ENCODE measurements at regions not wholly inside any gene's neighbourhood (a gene's known extent, or its start where the extent isn't known, plus 50 kb on each side); places are given as distances from the start of the nearest gene placed in this dataset.

GRCh38 chr21:43325036-43325435 lies 101.9 kb downstream of the SIK1 start:
- DNase-seq = no peak
- Histone ChIP-seq H3K9me3 (ENCODE audit: low read depth) (no peaks in the 10 kb centered on the region), H3K79me2 (ENCODE audit: insufficient read depth) (no peaks in the 10 kb centered on the region), H3K9me2 (ENCODE audit: insufficient read depth) (no peaks in the 10 kb centered on the region), H3K9ac (no peak overlapping the region), H3K4me3 (no peak overlapping the region), H3K36me3 (ENCODE audit: low read depth) (no peaks in the 10 kb centered on the region), H3K4me1 (ENCODE audit: insufficient read depth) (no peaks in the 10 kb centered on the region; the same call in 1 of the 2 replicates), H4K20me1 (ENCODE audit: insufficient read depth) (no peaks in the 10 kb centered on the region), H3K27me3 (replicated peaks; ENCODE audit: insufficient read depth) (no peaks in the 10 kb centered on the region), H2AFZ (no peak overlapping the region), H3K27ac (no peak overlapping the region), H3K4me2 (ENCODE audit: unreplicated experiment) (no peak overlapping the region), H3F3A (ENCODE audit: insufficient read depth) (no peaks in the 10 kb centered on the region)
- TF ChIP-seq EZH2phosphoT487 (IDR thresholded peaks at IDR 0.05; ENCODE audit: insufficient read depth, low read depth) = no peak
- no peak for TF ChIP-seq EZH2 (IDR thresholded peaks at IDR 0.05; ENCODE audit: insufficient read depth, poor library complexity, severe bottlenecking)
- WGBS, 2 experiments (ENCODE audit: low coverage in 1 of 2, low lambda C conversion rate in 2 of 2, missing lambda C conversion rate in 2 of 2) = 89 to 92% methylated on average over 5 of the region's 5 CpGs
- in situ Hi-C loops (cut with MboI) = no loop called here

GRCh38 chr21:43324596-43324995 lies 102.3 kb downstream of the SIK1 start:
- Histone ChIP-seq H3K36me3 (ENCODE audit: low read depth) (no peaks in the 10 kb centered on the region), H3K9ac (no peak overlapping the region), H3F3A (ENCODE audit: insufficient read depth) (no peaks in the 10 kb centered on the region), H3K4me2 (ENCODE audit: unreplicated experiment) (no peak overlapping the region), H3K4me1 (ENCODE audit: insufficient read depth) (no peaks in the 10 kb centered on the region; the same call in none of the 2 replicates), H3K27me3 (replicated peaks; ENCODE audit: insufficient read depth) (no peaks in the 10 kb centered on the region), H3K4me3 (no peak overlapping the region), H3K9me2 (ENCODE audit: insufficient read depth) (no peaks in the 10 kb centered on the region), H3K27ac (no peak overlapping the region), H2AFZ (no peak overlapping the region), H3K9me3 (ENCODE audit: low read depth) (no peaks in the 10 kb centered on the region), H3K79me2 (ENCODE audit: insufficient read depth) (no peaks in the 10 kb centered on the region), H4K20me1 (ENCODE audit: insufficient read depth) (no peaks in the 10 kb centered on the region)
- no peak for DNase-seq
- no peak for TF ChIP-seq EZH2phosphoT487 (IDR thresholded peaks at IDR 0.05; ENCODE audit: insufficient read depth, low read depth)
- TF ChIP-seq EZH2 (IDR thresholded peaks at IDR 0.05; ENCODE audit: insufficient read depth, poor library complexity, severe bottlenecking) = no peak
- 87 to 89% methylated on average over 7 to 11 of the region's 14 CpGs for WGBS, 2 experiments (ENCODE audit: low coverage in 1 of 2, low lambda C conversion rate in 2 of 2, missing lambda C conversion rate in 2 of 2)
- in situ Hi-C loops (cut with MboI) = no loop called here

- Histone ChIP-seq H3K9me3 (ENCODE audit: low read depth) (no peaks in the 10 kb centered on the region), H3K9ac (no peak overlapping the region), H3K9me2 (ENCODE audit: insufficient read depth) (no peaks in the 10 kb centered on the region), H4K20me1 (ENCODE audit: insufficient read depth) (no peaks in the 10 kb centered on the region), H3K27ac (no peak overlapping the region), H2AFZ (no peak overlapping the region), H3F3A (ENCODE audit: insufficient read depth) (0 out of 2 replicates have a peak, but pooled peaks cover 5% of the 10 kb centered on the region), H3K4me1 (ENCODE audit: insufficient read depth) (peaks cover 6% of the 10 kb centered on the region), H3K27me3 (replicated peaks; ENCODE audit: insufficient read depth) (no peaks in the 10 kb centered on the region), H3K79me2 (ENCODE audit: insufficient read depth) (no peaks in the 10 kb centered on the region), H3K36me3 (ENCODE audit: low read depth) (no peaks in the 10 kb centered on the region), H3K4me2 (ENCODE audit: unreplicated experiment) (no peak overlapping the region), H3K4me3 (no peak overlapping the region)
- WGBS, 2 experiments (ENCODE audit: low coverage in 1 of 2, low lambda C conversion rate in 2 of 2, missing lambda C conversion rate in 2 of 2) = 52 to 53% methylated on average over 22 to 23 of the region's 23 CpGs
- TF ChIP-seq EZH2phosphoT487 (IDR thresholded peaks at IDR 0.05; ENCODE audit: insufficient read depth, low read depth) = no peak
- no peak for TF ChIP-seq EZH2 (IDR thresholded peaks at IDR 0.05; ENCODE audit: insufficient read depth, poor library complexity, severe bottlenecking)
- in situ Hi-C loops (cut with MboI) = no loop called here
- no peak for DNase-seq
Measured at GRCh38 chr21:43323244-43324005, 103.5 kb downstream of the SIK1 start.

DNA sequence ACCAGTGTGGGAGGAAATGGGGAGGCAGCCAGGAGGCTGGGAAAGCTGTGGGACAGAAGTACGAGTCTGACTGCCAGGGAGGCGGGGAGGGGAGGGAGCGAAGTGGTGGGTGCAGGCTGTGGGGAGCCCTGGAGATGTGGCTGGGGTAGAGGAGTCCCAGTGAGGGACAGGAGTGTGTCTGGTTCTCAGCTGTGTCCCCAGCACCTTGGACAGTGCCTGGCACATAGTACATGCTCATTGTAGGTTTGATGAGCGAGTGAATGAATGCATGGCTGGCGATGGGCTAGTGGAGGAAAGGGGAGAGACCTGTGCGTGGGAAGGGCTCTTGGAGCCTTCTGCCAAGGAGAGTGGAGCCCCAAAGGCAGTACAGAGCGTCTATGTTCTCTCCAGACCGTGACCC lies 104.1 kb downstream of the SIK1 start:
- no peak overlapping the region for H3K9ac ChIP-seq
- no peaks in the 10 kb centered on the region for H3K9me3 ChIP-seq (ENCODE audit: low read depth)
- no peak overlapping the region for H3K4me2 ChIP-seq (ENCODE audit: unreplicated experiment)
- no peak overlapping the region for H2AFZ ChIP-seq
- no peaks in the 10 kb centered on the region for H3K79me2 ChIP-seq (ENCODE audit: insufficient read depth)
- 80 to 82% methylated on average over 7 of the region's 8 CpGs for WGBS, 2 experiments (ENCODE audit: low coverage in 1 of 2, low lambda C conversion rate in 2 of 2, missing lambda C conversion rate in 2 of 2)
- H3K27ac ChIP-seq = no peak overlapping the region
- 0 out of 2 replicates have a peak, but pooled peaks cover 5% of the 10 kb centered on the region for H3F3A ChIP-seq (ENCODE audit: insufficient read depth)
- H3K4me1 ChIP-seq (ENCODE audit: insufficient read depth) = peaks cover 6% of the 10 kb centered on the region
- H4K20me1 ChIP-seq (ENCODE audit: insufficient read depth) = no peaks in the 10 kb centered on the region
- no peaks in the 10 kb centered on the region for H3K27me3 ChIP-seq (replicated peaks; ENCODE audit: insufficient read depth)
- in situ Hi-C loops (cut with MboI) = no loop called here
- H3K36me3 ChIP-seq (ENCODE audit: low read depth) = no peaks in the 10 kb centered on the region
- no peak overlapping the region for H3K4me3 ChIP-seq
- peak; percentile 33 for DNase-seq
- H3K9me2 ChIP-seq (ENCODE audit: insufficient read depth) = no peaks in the 10 kb centered on the region
- TF ChIP-seq EZH2phosphoT487 (IDR thresholded peaks at IDR 0.05; ENCODE audit: insufficient read depth, low read depth) = no peak
- TF ChIP-seq EZH2 (IDR thresholded peaks at IDR 0.05; ENCODE audit: insufficient read depth, poor library complexity, severe bottlenecking) = no peak
